ENCODE measurements at regions not wholly inside any gene's neighbourhood (a gene's known extent, or its start where the extent isn't known, plus 50 kb on each side); places are given as distances from the start of the nearest gene placed in this dataset.

- TF ChIP-seq JUN (CRISPR knock-in tag; IDR thresholded peaks at IDR 0.05) (no peak), YY1 (IDR thresholded peaks at IDR 0.05; ENCODE audit: insufficient read depth, insufficient replicate concordance, low read depth, low read length) (no peak)
Measured at GRCh38 chr16:65697521-65697920, 575.7 kb upstream of the CDH11 start.
